ENCODE measurements at regions not wholly inside any gene's neighbourhood (a gene's known extent, or its start where the extent isn't known, plus 50 kb on each side); places are given as distances from the start of the nearest gene placed in this dataset.

GRCh38 chr9:28688172-28688571, 1114.9 kb upstream of the C9orf72 start:
- ATAC-seq (ENCODE audit: low read depth) (no peak), DNase-seq (no peak)
- POLR2A ChIA-PET (ENCODE audit: unreplicated experiment) = no interaction called here
- Histone ChIP-seq H3K9me1 (ENCODE audit: insufficient read depth, low read length) (no peaks in the 10 kb centered on the region), H2AK5ac (ENCODE audit: low read depth, low read length) (no peak overlapping the region), H3K9ac (ENCODE audit: low read depth, low read length) (no peak overlapping the region), H3K14ac (replicated peaks; ENCODE audit: low read depth, low read length) (no peak overlapping the region), H3K79me1 (ENCODE audit: low read depth in 1 of 2, low read length in 2 of 2) (no peaks in the 10 kb centered on the region), H3K18ac (ENCODE audit: low read depth, low read length) (no peak overlapping the region), H2BK120ac (ENCODE audit: low read depth, low read length) (no peak overlapping the region), H2AFZ (replicated peaks; ENCODE audit: low read length, poor library complexity) (no peak overlapping the region), H3K4me2 (ENCODE audit: low read depth, low read length) (no peak overlapping the region), H3K56ac (ENCODE audit: extremely low read depth, insufficient read depth, low read length) (no peak overlapping the region), H3K27me3 (ENCODE audit: control insufficient read depth, insufficient read depth, low read length) (no peaks in the 10 kb centered on the region), H3K9me3 (ENCODE audit: control insufficient read depth, insufficient read depth, low read length) (peaks cover 3% of the 10 kb centered on the region; the same call in 1 of the 2 replicates), H3K23ac (ENCODE audit: low read depth, low read length) (no peak overlapping the region), H3K4me1 (ENCODE audit: control insufficient read depth, insufficient read depth, low read length) (no peaks in the 10 kb centered on the region), H4K91ac (ENCODE audit: insufficient read depth, low read depth, low read length) (no peak overlapping the region), H3K27ac (ENCODE audit: insufficient read depth, low read length) (no peak overlapping the region), H3K36me3 (ENCODE audit: control insufficient read depth, insufficient read depth, low read length) (no peaks in the 10 kb centered on the region), H4K20me1 (ENCODE audit: insufficient read depth, low read length) (no peaks in the 10 kb centered on the region), H2AK9ac (replicated peaks; ENCODE audit: low read depth, low read length, poor library complexity) (no peak overlapping the region), H4K8ac (ENCODE audit: low read depth in 2 of 2, low read length in 2 of 2) (no peak overlapping the region), H2BK15ac (ENCODE audit: low read depth, low read length) (no peak overlapping the region), H3K4me3 (ENCODE audit: insufficient read depth, low read depth, low read length) (no peak overlapping the region), H2BK20ac (ENCODE audit: low read depth, low read length) (no peak overlapping the region), H4K5ac (ENCODE audit: low read depth, low read length) (no peak overlapping the region), H3K4ac (ENCODE audit: low read depth, low read length) (no peak overlapping the region), H2BK5ac (ENCODE audit: low read depth, low read length, poor library complexity, severe bottlenecking) (no peak overlapping the region)
- in situ Hi-C loops (cut with MboI; ENCODE audit: low sequenced_read_pairs) (no loop called here), intact Hi-C loops (cut with micrococcal nuclease) (no loop called here), dilution Hi-C loops (cut with HindIII; ENCODE audit: low sequenced_read_pairs, unreplicated experiment) (no loop called here)
- CTCF ChIA-PET = no interaction called here
- no TSS peak for BruUV-seq (replicated peaks)
- TF ChIP-seq CHD1 (IDR thresholded peaks at IDR 0.05; ENCODE audit: low read depth, low read length) (no peak), USF2 (IDR thresholded peaks at IDR 0.05; ENCODE audit: low read depth, low read length) (no peak), ELK1 (IDR thresholded peaks at IDR 0.05; ENCODE audit: borderline replicate concordance, low read depth, low read length) (no peak), RCOR1 (IDR thresholded peaks at IDR 0.05; ENCODE audit: insufficient replicate concordance, low read length) (no peak), POLR2A (IDR thresholded peaks at IDR 0.05; ENCODE audit: low read depth, low read length) (no peak), RFX5 (IDR thresholded peaks at IDR 0.05; ENCODE audit: low read depth, low read length) (no peak), FOS (IDR thresholded peaks at IDR 0.05; ENCODE audit: low read depth, low read length) (no peak), MXI1 (IDR thresholded peaks at IDR 0.05; ENCODE audit: borderline replicate concordance, low read depth, low read length) (no peak), BHLHE40 (IDR thresholded peaks at IDR 0.05; ENCODE audit: low read depth, low read length) (no peak), CEBPB (IDR thresholded peaks at IDR 0.05; ENCODE audit: low read depth, low read length) (no peak), CTCF (conservative IDR thresholded peaks at IDR 0.05; ENCODE audit: low read depth, low read length) (no peak), MAFK (IDR thresholded peaks at IDR 0.05; ENCODE audit: low read depth, low read length) (no peak), NFE2L2 (IDR thresholded peaks at IDR 0.05; ENCODE audit: low read depth, low read length) (no peak)
- no CpG with 5 or more reads among the region's 1 CpG for WGBS, 2 experiments (ENCODE audit: extremely low coverage in 2 of 2, insufficient read length in 1 of 2)
